Left lobe of liver (tissue), 2 donors: ENCODE measurements at regions not wholly inside any gene's neighbourhood (a gene's known extent, or its start where the extent isn't known, plus 50 kb on each side); places are given as distances from the start of the nearest gene placed in this dataset.
A peak's percentile ranks its signal among the peaks of the same experiment; 100 is the strongest.

Experiments
- ATAC-seq: fragments of 200-7000 bp; cut with Tn5 transposase; one replicate; pipeline ENCODE4 v1.9.1; 2020; ENCODE audit warnings: mild to moderate bottlenecking, moderate library complexity
- DNase-seq: peaks from one replicate; pipeline ENCODE4 v3.0.0-alpha.2; 2020; ENCODE audit warnings: low spot score
- donor health status: DM: no; HTN: no; CAD: no; lungs with moderate emphysema.
- donor health status: DM: no; HTN: yes; CAD: no.

DNA sequence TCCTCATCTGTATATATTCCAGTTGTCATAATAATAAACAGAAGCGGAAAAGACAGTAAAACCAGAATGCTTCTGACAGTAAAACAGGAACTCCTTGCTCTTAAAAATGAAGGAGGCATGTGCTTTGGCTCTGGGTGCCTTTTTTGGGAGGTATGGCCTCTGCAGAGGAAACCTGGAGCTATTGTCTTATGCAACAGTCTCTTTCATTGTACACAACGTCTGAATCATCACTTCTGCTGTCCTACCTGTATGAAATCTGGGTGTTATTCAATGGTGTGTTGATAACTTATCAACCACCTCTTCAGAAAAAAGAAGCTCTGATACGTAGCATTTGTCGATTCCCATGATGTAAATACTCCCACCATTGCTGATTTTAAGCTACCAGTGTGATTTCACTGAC is 64.8 kb downstream of the CDCA7 start:
- DNase-seq, result no peak
- ATAC-seq, result no peak

GRCh38 chr2:173424886-173425285 is 70.2 kb downstream of the CDCA7 start:
- ATAC-seq, result no peak
- DNase-seq, result no peak

DNA sequence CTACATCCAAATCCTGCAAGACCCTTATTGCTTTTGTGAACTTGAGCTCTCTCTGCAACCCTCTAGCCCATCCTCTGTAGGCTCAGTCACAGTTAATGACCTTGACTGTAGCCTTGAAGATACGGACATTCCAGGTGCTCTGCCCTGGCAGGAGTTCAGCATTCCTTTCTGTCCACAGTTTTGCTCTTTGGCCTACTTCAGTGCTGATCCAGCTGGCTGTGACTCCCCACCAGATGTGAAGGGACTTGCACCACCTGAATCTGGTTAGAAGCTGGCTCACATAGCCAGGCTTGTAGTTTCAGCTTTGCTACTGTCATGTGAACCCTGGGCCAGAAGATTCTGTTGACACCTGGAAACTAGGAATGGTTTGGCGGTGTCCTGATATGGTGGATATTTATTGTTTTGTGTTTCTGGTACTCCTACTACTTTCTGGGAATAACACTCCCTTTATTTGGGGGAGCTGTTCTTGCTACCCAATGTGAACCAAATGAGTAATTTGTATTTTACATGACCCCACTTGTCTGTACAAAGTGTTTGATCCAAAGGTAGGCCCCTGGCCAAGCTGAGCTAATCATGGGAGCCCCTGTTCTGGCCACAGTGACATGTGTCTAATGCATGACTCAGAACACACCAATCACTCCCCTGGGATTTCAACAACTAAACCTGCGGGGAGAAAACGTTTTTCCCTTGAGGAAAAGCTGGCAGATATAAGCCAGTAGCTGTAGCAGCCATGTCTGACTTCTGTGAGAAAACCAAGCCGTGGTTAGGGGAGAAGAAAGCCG is 73.4 kb downstream of the CDCA7 start:
- ATAC-seq (peak; percentile 98), DNase-seq (peak; percentile 79)

DNA sequence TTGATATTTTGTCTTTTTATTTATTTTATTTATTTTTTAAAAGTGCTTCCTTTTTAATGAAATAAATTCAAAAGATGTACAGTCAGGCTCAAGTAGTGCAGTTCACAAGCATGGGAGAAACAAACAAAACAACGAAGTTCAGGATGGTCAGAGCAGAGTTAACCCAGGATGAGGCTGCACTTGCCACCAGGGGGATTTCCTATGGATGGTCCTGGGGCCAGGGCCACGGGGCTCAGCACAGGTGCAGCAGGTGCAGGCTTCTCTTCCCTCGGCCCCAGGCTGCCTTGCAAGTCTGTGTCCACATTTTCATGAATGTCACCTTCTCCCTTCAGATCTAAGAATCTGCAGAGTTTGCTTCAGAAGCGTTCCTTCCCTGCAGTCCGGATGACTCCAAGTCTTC is 76.5 kb downstream of the CDCA7 start:
- ATAC-seq, result no peak
- no peak for DNase-seq

DNA sequence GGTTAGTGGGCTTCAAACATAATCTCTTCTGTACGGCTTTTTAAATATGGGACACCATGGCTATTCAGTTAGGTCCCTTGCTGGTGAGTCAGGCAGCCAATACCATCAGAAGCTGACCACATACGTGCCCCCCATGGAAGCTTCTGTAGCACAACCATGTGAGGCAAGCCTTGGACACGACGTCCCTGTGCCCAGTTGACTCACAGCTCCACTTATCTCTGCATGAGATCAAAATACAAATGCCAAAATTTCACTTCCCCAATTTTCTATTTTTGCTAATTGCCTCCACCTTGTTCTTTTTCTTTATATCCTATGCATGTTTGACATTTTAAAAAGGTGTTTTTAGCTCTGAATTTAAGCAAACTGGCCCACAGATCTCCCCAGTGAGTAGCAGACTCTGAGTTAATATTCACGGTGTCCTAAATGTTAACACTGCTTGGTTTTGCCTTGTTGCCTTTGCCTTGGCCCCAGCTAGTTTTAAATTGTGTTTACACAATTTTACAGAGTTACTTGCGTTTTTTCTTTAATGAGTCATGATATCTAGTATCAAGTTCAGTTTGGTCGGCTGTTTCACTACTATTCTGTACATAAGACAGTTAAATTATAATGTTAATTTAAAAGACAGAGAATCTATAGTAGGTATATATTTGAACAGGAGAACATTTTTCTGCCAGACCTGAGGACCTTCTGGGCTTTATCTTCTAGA is 77.5 kb downstream of the CDCA7 start:
- no peak for ATAC-seq
- DNase-seq, result no peak

DNA sequence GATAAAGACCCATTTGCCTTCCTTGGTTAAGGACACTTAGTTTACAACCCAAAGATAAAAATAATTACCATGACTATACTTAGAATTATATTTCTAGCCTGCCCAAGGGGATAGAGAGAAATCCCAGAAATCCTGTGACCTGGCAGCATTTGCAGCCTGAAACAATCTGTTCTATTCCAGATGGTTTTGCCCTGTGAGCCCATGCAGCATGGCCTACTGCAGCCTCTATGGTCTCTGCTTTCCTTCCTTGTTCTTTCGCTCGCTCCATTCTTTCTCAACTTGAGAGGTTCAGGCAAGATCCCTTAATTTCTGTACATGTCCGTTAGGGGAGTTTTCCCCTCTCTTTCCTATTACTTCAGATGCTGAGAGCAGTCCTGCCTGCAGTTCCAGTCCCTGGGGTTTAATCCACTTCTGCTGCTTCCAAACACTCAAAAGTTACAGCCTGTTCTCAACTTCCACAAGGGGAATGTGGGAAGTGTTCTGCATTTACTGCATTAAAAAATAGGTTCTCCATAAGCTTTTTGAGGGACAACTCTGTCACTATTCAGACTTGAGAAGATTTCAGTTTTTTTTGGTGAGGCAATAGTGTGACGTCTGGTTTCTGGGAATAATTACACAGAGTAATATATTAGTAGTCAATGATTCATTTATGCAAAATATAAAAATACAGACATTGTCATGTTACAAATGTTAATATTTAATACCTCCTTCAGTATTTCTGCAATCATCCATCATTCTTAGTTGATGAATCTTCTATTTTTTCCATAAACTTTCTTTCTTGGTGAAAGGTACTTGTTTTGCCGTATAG is 80.3 kb downstream of the CDCA7 start:
- no peak for ATAC-seq

GRCh38 chr2:173435574-173435973 is 80.9 kb downstream of the CDCA7 start:
- ATAC-seq (no peak), DNase-seq (no peak)

More for the DNA sequence above, 80.3 kb downstream of the CDCA7 start:
- DNase-seq, result no peak

- ATAC-seq (no peak), DNase-seq (no peak)
Observed at GRCh38 chr2:173436088-173436487, 81.4 kb downstream of the CDCA7 start.

DNA sequence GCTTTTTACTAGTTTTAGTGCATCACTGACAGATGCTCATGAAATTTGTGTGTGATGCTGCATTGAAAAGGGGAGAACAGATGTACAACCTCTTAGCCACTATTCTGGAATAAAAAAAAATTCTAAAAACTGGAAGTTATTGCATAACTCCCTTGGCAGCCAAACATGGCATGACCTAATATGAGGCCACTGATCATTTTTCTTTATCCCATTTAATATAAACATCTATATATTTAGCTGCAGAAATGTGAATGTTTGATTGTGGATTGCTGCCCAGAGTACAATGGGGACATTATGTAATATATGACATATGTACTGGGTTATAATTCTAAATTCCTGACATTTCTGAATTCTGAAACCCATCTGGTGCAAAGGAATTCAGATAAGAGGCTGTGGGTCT is 86.5 kb downstream of the CDCA7 start:
- ATAC-seq, result no peak
- no peak for DNase-seq

DNA sequence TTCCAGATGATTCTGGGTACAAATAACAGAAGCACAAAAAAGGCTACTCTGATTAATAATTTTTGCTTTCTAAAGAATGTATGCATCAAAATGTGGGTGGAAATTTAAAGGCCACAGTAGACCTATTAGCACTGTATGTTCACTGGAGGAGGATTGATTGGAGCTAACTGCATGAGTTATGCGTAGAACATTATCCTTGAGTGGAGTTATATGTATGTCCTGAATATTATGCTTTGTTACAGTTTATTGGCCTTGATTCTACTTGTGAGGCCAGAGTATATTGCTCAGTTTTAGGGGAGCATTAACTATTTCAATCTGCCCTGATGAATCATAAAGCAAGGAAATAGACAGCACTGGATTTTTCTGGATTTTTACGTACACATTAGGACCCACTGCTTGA is 87.9 kb downstream of the CDCA7 start:
- DNase-seq, result no peak
- no peak for ATAC-seq

DNA sequence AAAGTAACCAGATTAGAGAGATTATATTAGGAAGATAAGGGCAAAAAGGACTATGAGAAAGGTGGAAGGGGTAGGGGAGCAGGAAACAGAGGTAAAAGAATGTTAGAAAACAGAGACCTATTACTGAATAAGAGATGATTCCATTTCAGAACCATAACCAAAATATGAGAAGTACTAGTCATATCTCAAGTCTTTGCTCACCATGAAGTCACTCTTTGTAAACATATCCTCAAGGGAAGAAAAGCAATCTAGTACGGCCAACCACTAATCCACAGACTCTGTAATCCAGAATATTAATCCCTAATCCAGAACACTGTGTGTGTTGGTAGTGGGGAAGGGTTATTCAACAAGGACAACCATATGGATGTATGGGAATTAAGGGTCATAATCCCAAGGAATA is 92.0 kb downstream of the CDCA7 start:
- DNase-seq (no peak), ATAC-seq (no peak)

- DNase-seq (peak; percentile 87), ATAC-seq (peak; percentile 100)
Observed at GRCh38 chr2:173448938-173449471, 94.3 kb downstream of the CDCA7 start.

DNA sequence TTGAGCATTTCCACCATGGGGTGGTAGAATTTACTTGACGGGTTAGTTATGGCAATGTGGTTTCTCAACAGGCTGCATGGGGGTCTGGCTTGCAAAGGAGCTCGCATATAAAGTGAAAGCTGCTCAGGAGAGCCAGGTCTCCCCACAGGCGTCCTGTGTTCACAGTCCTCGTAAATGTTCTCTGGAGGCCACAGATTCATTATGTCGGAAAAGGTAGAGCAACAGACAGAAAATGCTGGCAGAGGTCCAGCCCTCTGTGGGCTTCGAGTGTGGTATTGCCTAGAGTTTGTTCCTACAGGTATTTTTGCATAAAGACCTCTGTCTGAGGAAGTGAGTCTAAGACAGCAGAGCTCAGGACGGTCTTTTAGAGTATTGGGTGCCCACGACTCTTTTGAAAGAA is 96.4 kb downstream of the CDCA7 start:
- no peak for DNase-seq
- ATAC-seq, result no peak

DNA sequence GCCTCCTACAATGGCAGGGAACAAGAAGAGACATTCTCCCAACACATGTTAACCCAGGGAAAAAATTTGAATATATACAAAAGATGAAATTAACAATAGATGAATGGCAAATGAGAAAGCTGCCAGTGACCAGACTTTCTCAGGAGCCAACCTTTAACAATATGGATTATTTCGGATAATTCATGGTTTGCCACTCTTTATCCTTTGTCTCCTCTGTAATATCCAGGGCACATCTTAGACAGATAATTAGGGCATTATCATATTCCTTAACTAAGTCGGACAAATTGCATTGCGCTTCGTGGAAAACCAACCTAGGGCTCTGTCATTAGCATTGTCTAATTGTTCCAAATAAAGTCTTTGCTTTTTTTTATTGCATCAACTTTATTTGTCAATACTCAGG is 97.3 kb downstream of the CDCA7 start:
- ATAC-seq (no peak), DNase-seq (no peak)

GRCh38 chr2:173452416-173452815 is 97.7 kb downstream of the CDCA7 start:
- ATAC-seq, result no peak
- no peak for DNase-seq

GRCh38 chr2:173456960-173457359 is 102.3 kb downstream of the CDCA7 start:
- ATAC-seq (no peak), DNase-seq (no peak)

GRCh38 chr2:173457366-173457765 is 102.7 kb downstream of the CDCA7 start:
- no peak for ATAC-seq
- no peak for DNase-seq

- no peak for ATAC-seq
- no peak for DNase-seq
Observed at GRCh38 chr2:173458991-173459780, 104.5 kb downstream of the CDCA7 start.

DNA sequence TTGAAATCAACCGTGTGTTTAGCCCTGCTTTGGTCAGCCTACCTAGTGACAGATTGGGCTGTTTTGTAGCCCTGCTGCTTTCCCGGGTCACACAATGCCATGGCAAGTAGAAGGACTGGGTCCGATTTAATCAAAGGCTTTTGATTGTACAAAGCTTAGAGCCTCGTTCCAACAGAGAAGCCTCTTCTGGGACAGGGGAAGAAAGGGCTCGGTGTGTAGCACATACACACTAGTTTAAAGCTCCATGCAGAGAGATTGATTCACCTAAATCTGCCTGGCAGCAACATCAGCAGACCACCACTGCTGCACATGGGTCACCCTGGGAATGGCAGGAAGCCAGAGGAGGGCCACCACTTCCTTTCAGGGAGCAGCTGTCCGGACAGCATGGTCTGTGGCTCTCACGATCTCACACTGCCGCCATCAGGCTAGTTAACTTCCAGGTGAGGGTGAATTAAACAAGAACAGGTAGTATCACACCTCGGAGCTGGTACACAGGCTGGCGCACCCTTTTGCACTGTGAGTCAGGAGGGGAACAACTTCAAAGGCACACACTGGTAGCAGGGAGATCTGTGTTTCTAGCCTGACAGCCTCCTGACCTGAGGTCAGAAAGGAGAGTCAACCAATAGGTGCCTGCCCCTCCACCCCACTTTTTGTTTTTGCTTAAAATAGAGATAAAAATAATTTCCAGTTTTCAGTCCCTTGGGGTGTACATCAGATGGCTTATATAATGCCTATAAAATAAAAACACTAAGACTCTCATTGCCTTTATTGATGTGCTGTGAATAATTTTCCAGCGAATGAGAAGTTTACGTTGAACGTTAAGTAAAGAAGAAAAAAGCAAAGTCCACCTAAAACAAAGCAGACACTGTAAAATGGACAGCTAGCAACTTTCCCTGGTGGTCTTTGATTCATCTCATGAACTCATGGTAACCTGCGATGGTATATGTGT is 108.5 kb downstream of the CDCA7 start:
- ATAC-seq, result no peak
- no peak for DNase-seq

DNA sequence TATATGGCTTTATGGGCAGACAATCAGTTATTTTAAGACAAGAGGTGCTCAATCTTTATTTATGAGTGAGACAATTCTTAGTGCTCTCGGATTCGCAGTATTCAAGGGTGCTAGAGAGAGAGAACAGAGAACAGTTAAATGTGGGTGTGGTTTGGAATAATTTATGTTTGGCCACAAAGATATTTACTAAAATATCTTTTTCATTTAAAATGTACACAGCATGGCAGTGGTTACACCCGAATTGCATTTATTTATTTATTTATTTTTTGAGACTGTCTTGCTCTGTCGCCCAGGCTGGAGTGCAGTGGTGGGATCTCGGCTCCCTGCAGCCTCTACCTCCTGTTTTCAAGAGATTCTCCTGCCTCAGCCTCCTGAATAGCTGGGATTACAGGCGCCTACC is 109.2 kb downstream of the CDCA7 start:
- no peak for DNase-seq
- no peak for ATAC-seq
